BLaER1 treated with 17β-estradiol and CSF1 and Interleukin-3, amounts not matched to agents 10 nM and 100 nM (cell line): ENCODE measurements at regions not wholly inside any gene's neighbourhood (a gene's known extent, or its start where the extent isn't known, plus 50 kb on each side); places are given as distances from the start of the nearest gene placed in this dataset.
A peak's percentile ranks its signal among the peaks of the same experiment; 100 is the strongest.
"Not testable (repeated sequence)": the region's sequence is repeated elsewhere in the genome, so short reads cannot be mapped to it uniquely, and the experiment has no call there.

Experiments
- H3K27ac ChIP-seq, 11 experiments: shearing (Covaris generic); formaldehyde crosslinking; 2 replicates each; pipeline ENCODE4 v1.8.1; 2022
- H3K27me3 ChIP-seq, 11 experiments: shearing (Covaris generic); formaldehyde crosslinking; 2 replicates each; pipeline ENCODE4 v1.8.1; 2022
- H3K36me3 ChIP-seq, 11 experiments: shearing (Covaris generic); formaldehyde crosslinking; 2 replicates each; pipeline ENCODE4 v1.8.1; 2022
- H3K4me1 ChIP-seq, 10 experiments: shearing (Covaris generic); formaldehyde crosslinking; 2 replicates each; pipeline ENCODE4 v1.8.1; 2022
- H3K4me2 ChIP-seq, 11 experiments: shearing (Covaris generic); formaldehyde crosslinking; 2 replicates each; pipeline ENCODE4 v1.8.1; 2022
- H3K4me3 ChIP-seq, 10 experiments: shearing (Covaris generic); formaldehyde crosslinking; 2 replicates each; pipeline ENCODE4 v1.8.1; 2022
- H3K9ac ChIP-seq, 11 experiments: shearing (Covaris generic); formaldehyde crosslinking; 2 replicates each; pipeline ENCODE4 v1.8.1; 2022
- H3K9me3 ChIP-seq, 11 experiments: shearing (Covaris generic); formaldehyde crosslinking; replicated peaks in 1 of 11; 2 replicates each; pipeline ENCODE4 v1.8.1; 2022
- H4K20me1 ChIP-seq, 11 experiments: shearing (Covaris generic); formaldehyde crosslinking; 2 replicates each; pipeline ENCODE4 v1.8.1; 2022
- Cebpa-rat ChIP-seq, 11 experiments: shearing (Covaris generic); IDR thresholded peaks; 2 replicates each; pipeline ENCODE4 v1.8.1; 2022

DNA sequence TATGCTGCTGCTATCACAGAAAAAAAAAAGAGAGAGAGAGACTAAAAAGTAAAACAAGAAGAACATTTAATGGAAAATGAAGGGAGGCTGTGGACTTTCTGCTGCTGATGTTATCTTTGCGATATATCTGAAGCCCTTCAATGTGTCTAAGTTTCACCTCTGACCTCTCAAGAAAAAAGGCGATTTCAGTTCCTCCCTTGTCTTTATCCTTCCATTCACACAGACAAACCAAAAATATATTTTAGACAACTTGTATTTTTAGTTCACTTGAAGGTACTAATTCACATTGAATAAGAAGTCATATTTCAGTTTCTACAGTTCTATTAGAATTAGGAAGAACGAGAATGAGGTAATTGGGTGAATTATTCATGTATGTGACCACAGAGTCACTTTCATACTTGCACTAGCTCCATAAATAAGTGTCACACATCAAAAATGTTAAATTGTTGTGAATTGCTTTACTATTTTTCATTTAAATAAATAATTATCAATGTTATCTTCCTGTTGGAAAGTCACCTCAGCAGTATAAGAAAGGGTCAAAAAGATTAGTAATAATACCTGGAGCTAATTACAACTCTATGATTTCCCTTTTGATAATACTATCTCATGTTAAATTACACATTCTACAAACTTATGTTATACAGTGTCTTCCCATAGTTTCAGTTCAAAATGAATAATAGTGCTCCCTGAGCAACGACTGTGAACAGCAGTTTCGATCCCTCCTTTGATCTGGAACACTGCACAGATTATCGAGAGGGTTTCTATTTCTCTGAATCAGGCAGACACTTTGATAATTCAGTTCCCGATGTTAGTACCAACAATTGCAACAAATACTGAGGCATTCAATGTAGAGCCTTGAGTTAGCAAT, 85.2 kb upstream of the PLCB4 start:
- H4K20me1 ChIP-seq, result no peaks in the 10 kb centered on the region
- no peak overlapping the region for H3K4me2 ChIP-seq
- no peak overlapping the region for H3K27ac ChIP-seq
- H3K9me3 ChIP-seq, result no peaks in the 10 kb centered on the region
- H3K27me3 ChIP-seq, result no peaks in the 10 kb centered on the region
- no peaks in the 10 kb centered on the region for H3K36me3 ChIP-seq
- no peaks in the 10 kb centered on the region for H3K4me1 ChIP-seq
- H3K4me3 ChIP-seq, result no peak overlapping the region
- TF ChIP-seq Cebpa-rat (IDR thresholded peaks at IDR 0.05), result no peak
- H3K9ac ChIP-seq, result no peak overlapping the region

DNA sequence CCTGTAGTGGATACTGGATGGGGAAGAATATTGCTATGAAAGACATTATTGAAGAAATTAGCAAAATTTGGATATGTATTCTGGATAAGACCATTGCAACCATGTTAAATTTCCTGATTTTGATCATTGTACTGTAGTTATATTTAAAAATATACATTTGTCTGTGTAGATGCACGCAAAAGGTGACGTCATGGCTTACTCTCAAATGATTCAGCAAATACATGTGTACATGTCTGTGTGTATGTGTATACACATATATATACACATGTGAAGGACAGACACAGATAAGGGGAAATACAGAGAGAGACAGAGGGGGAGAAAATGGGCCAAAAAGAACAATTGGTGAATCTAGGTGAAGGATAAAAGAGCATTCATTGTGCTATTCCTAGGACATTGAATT, 82.3 kb upstream of the PLCB4 start:
- Histone ChIP-seq H4K20me1 (no peaks in the 10 kb centered on the region), H3K36me3 (no peaks in the 10 kb centered on the region), H3K4me3 (no peak overlapping the region), H3K27ac (no peak overlapping the region), H3K27me3 (no peaks in the 10 kb centered on the region), H3K4me2 (no peak overlapping the region), H3K4me1 (no peaks in the 10 kb centered on the region), H3K9me3 (no peaks in the 10 kb centered on the region), H3K9ac (no peak overlapping the region)
- no peak for TF ChIP-seq Cebpa-rat (IDR thresholded peaks at IDR 0.05)

DNA sequence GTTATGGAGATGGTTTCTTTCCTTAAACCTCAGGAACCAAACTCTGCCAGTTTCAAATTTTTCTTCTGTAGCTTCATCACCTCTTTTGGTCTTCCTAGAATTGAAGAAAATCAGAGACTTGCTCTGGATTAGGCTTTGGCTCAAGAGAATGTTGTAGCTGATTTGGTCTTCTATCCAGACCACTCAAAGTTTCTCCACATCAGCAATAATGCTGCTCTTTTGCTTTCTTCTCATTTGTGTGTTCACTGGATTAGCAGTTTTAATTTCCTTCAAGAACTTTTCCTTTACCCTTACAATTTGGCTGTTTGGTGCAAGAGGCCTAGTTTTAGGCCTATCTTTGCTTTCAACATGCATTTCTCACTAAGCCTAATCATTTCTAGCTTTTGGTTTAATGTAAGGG, 78.1 kb upstream of the PLCB4 start:
- H4K20me1 ChIP-seq, result no peaks in the 10 kb centered on the region

GRCh38 chr20:8994045-8994444, 74.8 kb upstream of the PLCB4 start:
- Histone ChIP-seq H3K36me3 (no peaks in the 10 kb centered on the region), H3K27ac (no peak overlapping the region), H3K9me3 (no peaks in the 10 kb centered on the region; a peak in 1 of 22 replicates), H3K4me2 (peak overlapping the region in 4 of 11 experiments; percentile 7 to 14 (median 12); a peak in 5 of 22 replicates), H3K4me3 (no peak overlapping the region), H4K20me1 (no peaks in the 10 kb centered on the region), H3K27me3 (no peaks in the 10 kb centered on the region), H3K4me1 (peaks cover 0 to 8% (median 6%) of the 10 kb centered on the region in 10 experiments; a peak in 7 of 20 replicates), H3K9ac (no peak overlapping the region)
- no peak for TF ChIP-seq Cebpa-rat (IDR thresholded peaks at IDR 0.05)

More for the DNA sequence above, 78.1 kb upstream of the PLCB4 start:
- no peaks in the 10 kb centered on the region for H3K27me3 ChIP-seq
- no peaks in the 10 kb centered on the region; a peak in 1 of 22 replicates for H3K9me3 ChIP-seq
- H3K4me1 ChIP-seq, result peaks cover 0 to 8% (median 6%) of the 10 kb centered on the region in 10 experiments; a peak in 7 of 20 replicates
- H3K36me3 ChIP-seq, result no peaks in the 10 kb centered on the region
- no peak overlapping the region for H3K27ac ChIP-seq
- H3K4me2 ChIP-seq, result no peak overlapping the region
- no peak overlapping the region for H3K4me3 ChIP-seq
- no peak overlapping the region for H3K9ac ChIP-seq
- TF ChIP-seq Cebpa-rat (IDR thresholded peaks at IDR 0.05), result no peak

DNA sequence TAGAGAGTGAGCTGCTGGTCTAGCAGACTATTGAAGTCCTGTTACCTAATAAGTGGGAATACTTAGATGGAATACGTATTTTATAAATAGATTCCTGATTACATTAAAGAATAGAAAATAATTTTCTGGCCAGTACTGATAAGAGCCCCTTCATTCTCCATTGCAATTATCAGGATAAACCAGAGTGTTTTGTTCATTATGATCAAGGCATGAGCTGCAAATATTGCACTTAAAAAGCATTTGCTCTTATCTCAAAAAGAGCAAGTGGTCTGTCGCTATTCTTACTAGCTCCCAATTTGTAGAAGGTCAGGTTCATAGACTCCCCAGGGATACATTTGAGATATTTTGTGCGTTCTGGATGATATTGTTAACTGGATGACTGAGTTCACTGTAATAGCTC, 73.1 kb upstream of the PLCB4 start:
- peaks cover 0 to 8% (median 6%) of the 10 kb centered on the region in 10 experiments; a peak in 7 of 20 replicates for H3K4me1 ChIP-seq
- H3K36me3 ChIP-seq, result no peaks in the 10 kb centered on the region
- no peaks in the 10 kb centered on the region; a peak in 1 of 22 replicates for H3K9me3 ChIP-seq
- H3K4me2 ChIP-seq, result no peak overlapping the region
- H3K9ac ChIP-seq, result no peak overlapping the region
- no peak for TF ChIP-seq Cebpa-rat (IDR thresholded peaks at IDR 0.05)
- no peaks in the 10 kb centered on the region for H4K20me1 ChIP-seq
- H3K27me3 ChIP-seq, result no peaks in the 10 kb centered on the region
- H3K4me3 ChIP-seq, result no peak overlapping the region
- no peak overlapping the region for H3K27ac ChIP-seq

- no peak overlapping the region for H3K4me3 ChIP-seq
- H3K4me1 ChIP-seq, result peaks cover 0 to 8% (median 6%) of the 10 kb centered on the region in 10 experiments; a peak in 7 of 20 replicates
- H3K9ac ChIP-seq, result no peak overlapping the region
- no peaks in the 10 kb centered on the region; a peak in 1 of 22 replicates for H3K9me3 ChIP-seq
- H3K27me3 ChIP-seq, result no peaks in the 10 kb centered on the region
- no peak for TF ChIP-seq Cebpa-rat (IDR thresholded peaks at IDR 0.05)
- H3K4me2 ChIP-seq, result no peak overlapping the region
- H3K27ac ChIP-seq, result no peak overlapping the region
- H3K36me3 ChIP-seq, result no peaks in the 10 kb centered on the region
- no peaks in the 10 kb centered on the region for H4K20me1 ChIP-seq
Observed at GRCh38 chr20:8996817-8997512, 71.9 kb upstream of the PLCB4 start.

DNA sequence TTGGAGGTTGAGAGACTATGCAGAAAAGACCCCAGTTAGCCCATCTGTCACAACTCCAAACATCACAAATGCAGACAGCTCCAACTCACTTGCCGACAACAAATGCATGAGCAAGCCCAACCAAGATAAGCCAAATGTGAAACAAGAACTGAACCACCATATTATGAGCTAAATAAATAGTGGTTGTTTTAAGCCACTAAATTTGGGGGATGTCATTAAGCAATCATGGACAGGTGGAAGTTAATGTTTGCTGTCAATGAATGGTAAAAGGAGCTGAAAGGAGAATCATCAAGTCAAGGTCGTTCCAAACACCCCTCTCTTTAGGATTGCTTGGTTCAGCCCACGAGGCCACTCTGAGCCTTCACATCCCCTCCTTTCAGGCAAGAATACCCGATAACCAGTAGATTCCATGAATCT, 71.2 kb upstream of the PLCB4 start:
- Histone ChIP-seq H3K9ac (no peak overlapping the region), H3K27ac (no peak overlapping the region), H3K27me3 (no peaks in the 10 kb centered on the region), H3K4me2 (no peak overlapping the region), H3K36me3 (no peaks in the 10 kb centered on the region), H3K4me3 (no peak overlapping the region), H4K20me1 (no peaks in the 10 kb centered on the region), H3K9me3 (peaks cover 0 to 5% (median 0%) of the 10 kb centered on the region in 11 experiments; a peak in 6 of 22 replicates), H3K4me1 (peaks cover 0 to 8% (median 6%) of the 10 kb centered on the region in 10 experiments; a peak in 7 of 20 replicates)
- no peak for TF ChIP-seq Cebpa-rat (IDR thresholded peaks at IDR 0.05)

DNA sequence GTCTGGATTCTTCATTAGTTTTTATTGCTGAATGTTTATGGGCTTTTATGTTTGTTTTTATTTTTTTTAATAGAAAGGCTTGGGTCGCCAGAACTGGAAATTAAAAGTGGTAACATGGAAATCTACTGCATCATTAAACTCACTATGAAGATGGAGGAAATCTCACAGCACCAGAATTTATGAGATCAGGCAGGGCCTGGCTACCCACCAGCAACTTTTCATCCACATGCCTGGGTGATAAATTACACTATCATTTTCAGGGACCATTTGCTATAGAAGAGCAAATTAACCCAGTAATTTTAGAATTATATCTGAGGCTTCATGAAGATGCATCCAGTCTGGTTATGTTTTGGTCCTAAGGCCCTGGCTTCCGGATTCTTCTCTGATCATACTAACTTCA, 57.8 kb upstream of the PLCB4 start:
- H3K9me3 ChIP-seq, result 0 out of 22 replicates have a peak, but pooled peaks cover 0 to 4% (median 0%) of the 10 kb centered on the region in 11 experiments
- H3K36me3 ChIP-seq, result no peaks in the 10 kb centered on the region
- no peaks in the 10 kb centered on the region for H3K4me1 ChIP-seq
- no peak for TF ChIP-seq Cebpa-rat (IDR thresholded peaks at IDR 0.05)
- no peaks in the 10 kb centered on the region for H3K27me3 ChIP-seq
- no peak overlapping the region for H3K9ac ChIP-seq
- H3K27ac ChIP-seq, result no peak overlapping the region
- H3K4me3 ChIP-seq, result no peak overlapping the region
- H3K4me2 ChIP-seq, result no peak overlapping the region
- no peaks in the 10 kb centered on the region for H4K20me1 ChIP-seq

DNA sequence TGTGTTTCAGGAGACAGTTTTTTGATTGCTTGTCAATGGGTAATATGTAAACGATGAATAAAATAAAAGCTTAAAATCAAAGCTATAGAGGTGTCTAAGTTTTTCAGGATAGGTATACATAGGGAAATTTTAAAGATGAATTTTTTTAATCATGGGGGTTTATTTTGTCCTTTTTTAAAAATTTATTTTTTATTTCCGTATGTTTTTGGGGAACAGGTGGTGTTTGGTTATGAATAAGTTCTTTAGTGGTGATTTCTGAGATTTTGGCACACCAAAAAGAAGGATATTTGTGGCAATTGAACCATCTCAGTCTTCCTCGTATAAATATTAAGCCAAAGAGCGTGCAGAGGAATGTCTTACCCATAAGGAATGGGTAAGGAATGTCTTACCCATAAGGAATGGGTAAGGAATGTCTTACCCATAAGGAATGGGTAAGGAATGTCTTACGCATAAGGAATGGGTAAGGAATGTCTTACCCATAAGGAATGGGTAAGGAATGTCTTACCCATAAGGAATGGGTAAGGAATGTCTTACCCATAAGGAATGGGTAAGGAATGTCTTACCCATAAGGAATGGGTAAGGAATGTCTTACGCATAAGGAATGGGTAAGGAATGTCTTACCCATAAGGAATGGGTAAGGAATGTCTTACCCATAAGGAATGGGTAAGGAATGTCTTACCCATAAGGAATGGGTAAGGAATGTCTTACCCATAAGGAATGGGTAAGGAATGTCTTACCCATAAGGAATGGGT, 53.5 kb upstream of the PLCB4 start:
- H3K4me2 ChIP-seq, H3K4me3 ChIP-seq, H3K27ac ChIP-seq, H3K36me3 ChIP-seq, H3K9ac ChIP-seq, H3K27me3 ChIP-seq, H4K20me1 ChIP-seq, H3K9me3 ChIP-seq: not testable (repeated sequence)
- peaks cover 0 to 16% (median 13%) of the 10 kb centered on the region in 10 experiments; a peak in 14 of 20 replicates for H3K4me1 ChIP-seq
